WTC11 (cell line): ENCODE measurements at regions not wholly inside any gene's neighbourhood (a gene's known extent, or its start where the extent isn't known, plus 50 kb on each side); places are given as distances from the start of the nearest gene placed in this dataset.

ENCODE experiments used
- ATAC-seq: fragments of 200-7000 bp; cut with Tn5 transposase; 2 replicates; pipeline ENCODE4 v1.10.0; 2021; ENCODE audit warnings: mild to moderate bottlenecking, moderate library complexity
- CTCF ChIA-PET: fragments of 300-600 bp; sonication (Branson Sonifier 250); formaldehyde crosslinking; loops from one replicate; lab custom pipeline; 2021; ENCODE audit warnings: antibody characterized with exemption; lab: Charles Lee
- POLR2A ChIA-PET: fragments of 350-600 bp; sonication (Branson Sonifier 250); formaldehyde crosslinking; loops from one replicate; lab custom pipeline; 2021; ENCODE audit warnings: antibody characterized with exemption; lab: Charles Lee
- DNase-seq: peaks from one replicate; pipeline ENCODE4 v3.0.0; 2021; ENCODE audit warnings: low spot score
- H3K27ac Mint-ChIP-seq: 2 replicates; pipeline ENCODE4 v1.8.0; 2021; ENCODE audit warnings: mixed read lengths
- H3K27me3 Mint-ChIP-seq: 2 replicates; pipeline ENCODE4 v1.8.0; 2021; ENCODE audit warnings: low read depth, mild to moderate bottlenecking, moderate library complexity, mixed read lengths
- H3K36me3 Mint-ChIP-seq: 2 replicates; pipeline ENCODE4 v1.8.0; 2021; ENCODE audit warnings: mixed read lengths
- H3K4me1 Mint-ChIP-seq: 2 replicates; pipeline ENCODE4 v1.8.0; 2022; ENCODE audit warnings: mixed read lengths
- H3K4me3 Mint-ChIP-seq: 2 replicates; pipeline ENCODE4 v1.8.0; 2021; ENCODE audit warnings: mild to moderate bottlenecking, moderate library complexity, mixed read lengths
- H3K9me3 Mint-ChIP-seq: 2 replicates; pipeline ENCODE4 v1.8.0; 2021; ENCODE audit warnings: mixed read lengths
- AR ChIP-seq: fragments of 250-450 bp; sonication (Bioruptor Pico); IDR thresholded peaks from 2 replicates; pipeline ENCODE4 v1.9.0; 2021; ENCODE audit warnings: mild to moderate bottlenecking
- NFATC4 ChIP-seq: fragments of 250-450 bp; sonication (Bioruptor Pico); IDR thresholded peaks from 2 replicates; pipeline ENCODE4 v1.9.0; 2021; ENCODE audit warnings: mild to moderate bottlenecking
- NR1H2 ChIP-seq: sonication (generic); formaldehyde crosslinking; IDR thresholded peaks from 2 replicates; pipeline ENCODE4 v1.9.0; 2021; ENCODE audit warnings: mild to moderate bottlenecking, moderate library complexity, missing genetic modification reagents
- OVOL2 ChIP-seq: fragments of 250-450 bp; sonication (Bioruptor Pico); IDR thresholded peaks from 2 replicates; pipeline ENCODE4 v1.9.0; 2021; ENCODE audit warnings: mild to moderate bottlenecking, borderline replicate concordance
- SOX15 ChIP-seq: fragments of 250-450 bp; sonication (Bioruptor Pico); IDR thresholded peaks from 2 replicates; pipeline ENCODE4 v1.9.0; 2021; ENCODE audit warnings: mild to moderate bottlenecking
- TEAD1 ChIP-seq: sonication (generic); formaldehyde crosslinking; IDR thresholded peaks from 2 replicates; pipeline ENCODE4 v1.8.0; 2022; ENCODE audit warnings: mild to moderate bottlenecking, missing genetic modification reagents
- USF2 ChIP-seq: sonication (generic); formaldehyde crosslinking; IDR thresholded peaks from 2 replicates; pipeline ENCODE4 v1.8.1; 2023; ENCODE audit warnings: mild to moderate bottlenecking, missing genetic modification reagents, moderate library complexity
- ZBTB21 ChIP-seq: sonication (generic); formaldehyde crosslinking; IDR thresholded peaks from 2 replicates; pipeline ENCODE4 v1.8.1; 2023; ENCODE audit warnings: mild to moderate bottlenecking, missing genetic modification reagents, borderline replicate concordance
- ZNF138 ChIP-seq: sonication (generic); formaldehyde crosslinking; conservative IDR thresholded peaks from 2 replicates; pipeline ENCODE4 v1.8.1; 2022; ENCODE audit warnings: mild to moderate bottlenecking, moderate library complexity, missing genetic modification reagents
- ZNF281 ChIP-seq: sonication (generic); formaldehyde crosslinking; IDR thresholded peaks from 2 replicates; pipeline ENCODE4 v1.8.0; 2023; ENCODE audit warnings: mild to moderate bottlenecking, missing genetic modification reagents
- ZNF416 ChIP-seq: fragments of 250-450 bp; sonication (Bioruptor Pico); IDR thresholded peaks from 2 replicates; pipeline ENCODE4 v1.9.0; 2021; ENCODE audit warnings: mild to moderate bottlenecking, inconsistent platforms
- ZNF532 ChIP-seq: fragments of 250-450 bp; sonication (Bioruptor Pico); IDR thresholded peaks from 2 replicates; pipeline ENCODE4 v1.9.0; 2021; ENCODE audit warnings: mild to moderate bottlenecking, borderline replicate concordance
- TF ChIP-seq, protein P1 (sequence below): sonication (generic); formaldehyde crosslinking; IDR thresholded peaks from 2 replicates; pipeline ENCODE4 v1.8.1; 2023; ENCODE audit warnings: mild to moderate bottlenecking, missing genetic modification reagents, borderline replicate concordance
- TF ChIP-seq, protein P2 (sequence below): sonication (generic); formaldehyde crosslinking; IDR thresholded peaks from 2 replicates; pipeline ENCODE4 v1.8.0; 2022; ENCODE audit warnings: missing genetic modification reagents
- TF ChIP-seq, protein P3 (sequence below): sonication (generic); formaldehyde crosslinking; IDR thresholded peaks from 2 replicates; pipeline ENCODE4 v1.8.0; 2023; ENCODE audit warnings: missing genetic modification reagents

GRCh38 chr20:61135968-61136367 is 116.1 kb upstream of the CDH4 start:
- Mint-ChIP-seq H3K4me1 (peaks cover 3% of the 10 kb centered on the region; the same call in 1 of the 2 replicates), H3K9me3 (0 out of 2 replicates have a peak, but pooled peaks cover 9% of the 10 kb centered on the region), H3K27me3 (peaks cover 88% of the 10 kb centered on the region), H3K4me3 (no peak overlapping the region), H3K27ac (no peak overlapping the region), H3K36me3 (no peaks in the 10 kb centered on the region; the same call in 1 of the 2 replicates)
- no peak for TF ChIP-seq ZNF532
- no peak for ATAC-seq
- POLR2A ChIA-PET = no interaction called here
- CTCF ChIA-PET = interaction anchor here (1.1 kb wide), 1 partner anchor 93 kb away, joined by 3 read pairs; no protein-coding TSS in a partner anchor
- no peak for DNase-seq

GRCh38 chr20:61138566-61138965 is 113.5 kb upstream of the CDH4 start:
- Mint-ChIP-seq H3K4me1 (peaks cover 3% of the 10 kb centered on the region; the same call in 1 of the 2 replicates), H3K4me3 (no peak overlapping the region), H3K9me3 (peaks cover 9% of the 10 kb centered on the region), H3K27ac (no peak overlapping the region), H3K36me3 (no peaks in the 10 kb centered on the region; the same call in 1 of the 2 replicates), H3K27me3 (peaks cover 82% of the 10 kb centered on the region)
- ChIA-PET CTCF (interaction anchor here (1.0 to 1.4 kb wide), 2 partner anchors 18 to 114 kb away, joined by 4 to 5 read pairs; no protein-coding TSS in a partner anchor), POLR2A (interaction anchor here (0.8 kb wide), 1 partner anchor 841 kb away, joined by 6 read pairs; no protein-coding TSS in a partner anchor)
- ATAC-seq (no peak), DNase-seq (no peak)
- no peak for TF ChIP-seq ZNF138 (CRISPR knock-in tag)
- no peak for TF ChIP-seq ZNF281
- TF ChIP-seq USF2 (CRISPR knock-in tag) = no peak
- TF ChIP-seq, protein P1, sequence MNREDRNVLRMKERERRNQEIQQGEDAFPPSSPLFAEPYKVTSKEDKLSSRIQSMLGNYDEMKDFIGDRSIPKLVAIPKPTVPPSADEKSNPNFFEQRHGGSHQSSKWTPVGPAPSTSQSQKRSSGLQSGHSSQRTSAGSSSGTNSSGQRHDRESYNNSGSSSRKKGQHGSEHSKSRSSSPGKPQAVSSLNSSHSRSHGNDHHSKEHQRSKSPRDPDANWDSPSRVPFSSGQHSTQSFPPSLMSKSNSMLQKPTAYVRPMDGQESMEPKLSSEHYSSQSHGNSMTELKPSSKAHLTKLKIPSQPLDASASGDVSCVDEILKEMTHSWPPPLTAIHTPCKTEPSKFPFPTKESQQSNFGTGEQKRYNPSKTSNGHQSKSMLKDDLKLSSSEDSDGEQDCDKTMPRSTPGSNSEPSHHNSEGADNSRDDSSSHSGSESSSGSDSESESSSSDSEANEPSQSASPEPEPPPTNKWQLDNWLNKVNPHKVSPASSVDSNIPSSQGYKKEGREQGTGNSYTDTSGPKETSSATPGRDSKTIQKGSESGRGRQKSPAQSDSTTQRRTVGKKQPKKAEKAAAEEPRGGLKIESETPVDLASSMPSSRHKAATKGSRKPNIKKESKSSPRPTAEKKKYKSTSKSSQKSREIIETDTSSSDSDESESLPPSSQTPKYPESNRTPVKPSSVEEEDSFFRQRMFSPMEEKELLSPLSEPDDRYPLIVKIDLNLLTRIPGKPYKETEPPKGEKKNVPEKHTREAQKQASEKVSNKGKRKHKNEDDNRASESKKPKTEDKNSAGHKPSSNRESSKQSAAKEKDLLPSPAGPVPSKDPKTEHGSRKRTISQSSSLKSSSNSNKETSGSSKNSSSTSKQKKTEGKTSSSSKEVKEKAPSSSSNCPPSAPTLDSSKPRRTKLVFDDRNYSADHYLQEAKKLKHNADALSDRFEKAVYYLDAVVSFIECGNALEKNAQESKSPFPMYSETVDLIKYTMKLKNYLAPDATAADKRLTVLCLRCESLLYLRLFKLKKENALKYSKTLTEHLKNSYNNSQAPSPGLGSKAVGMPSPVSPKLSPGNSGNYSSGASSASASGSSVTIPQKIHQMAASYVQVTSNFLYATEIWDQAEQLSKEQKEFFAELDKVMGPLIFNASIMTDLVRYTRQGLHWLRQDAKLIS = no peak
- no peak for TF ChIP-seq TEAD1
- TF ChIP-seq NFATC4 = no peak
- TF ChIP-seq SOX15 = no peak
- TF ChIP-seq OVOL2 = no peak
- TF ChIP-seq, protein P2, sequence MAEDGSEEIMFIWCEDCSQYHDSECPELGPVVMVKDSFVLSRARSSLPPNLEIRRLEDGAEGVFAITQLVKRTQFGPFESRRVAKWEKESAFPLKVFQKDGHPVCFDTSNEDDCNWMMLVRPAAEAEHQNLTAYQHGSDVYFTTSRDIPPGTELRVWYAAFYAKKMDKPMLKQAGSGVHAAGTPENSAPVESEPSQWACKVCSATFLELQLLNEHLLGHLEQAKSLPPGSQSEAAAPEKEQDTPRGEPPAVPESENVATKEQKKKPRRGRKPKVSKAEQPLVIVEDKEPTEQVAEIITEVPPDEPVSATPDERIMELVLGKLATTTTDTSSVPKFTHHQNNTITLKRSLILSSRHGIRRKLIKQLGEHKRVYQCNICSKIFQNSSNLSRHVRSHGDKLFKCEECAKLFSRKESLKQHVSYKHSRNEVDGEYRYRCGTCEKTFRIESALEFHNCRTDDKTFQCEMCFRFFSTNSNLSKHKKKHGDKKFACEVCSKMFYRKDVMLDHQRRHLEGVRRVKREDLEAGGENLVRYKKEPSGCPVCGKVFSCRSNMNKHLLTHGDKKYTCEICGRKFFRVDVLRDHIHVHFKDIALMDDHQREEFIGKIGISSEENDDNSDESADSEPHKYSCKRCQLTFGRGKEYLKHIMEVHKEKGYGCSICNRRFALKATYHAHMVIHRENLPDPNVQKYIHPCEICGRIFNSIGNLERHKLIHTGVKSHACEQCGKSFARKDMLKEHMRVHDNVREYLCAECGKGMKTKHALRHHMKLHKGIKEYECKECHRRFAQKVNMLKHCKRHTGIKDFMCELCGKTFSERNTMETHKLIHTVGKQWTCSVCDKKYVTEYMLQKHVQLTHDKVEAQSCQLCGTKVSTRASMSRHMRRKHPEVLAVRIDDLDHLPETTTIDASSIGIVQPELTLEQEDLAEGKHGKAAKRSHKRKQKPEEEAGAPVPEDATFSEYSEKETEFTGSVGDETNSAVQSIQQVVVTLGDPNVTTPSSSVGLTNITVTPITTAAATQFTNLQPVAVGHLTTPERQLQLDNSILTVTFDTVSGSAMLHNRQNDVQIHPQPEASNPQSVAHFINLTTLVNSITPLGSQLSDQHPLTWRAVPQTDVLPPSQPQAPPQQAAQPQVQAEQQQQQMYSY (CRISPR knock-in tag) = no peak
- TF ChIP-seq ZBTB21 = no peak
- no peak for TF ChIP-seq ZNF416
- no peak for TF ChIP-seq NR1H2 (CRISPR knock-in tag)
- TF ChIP-seq, protein P3, sequence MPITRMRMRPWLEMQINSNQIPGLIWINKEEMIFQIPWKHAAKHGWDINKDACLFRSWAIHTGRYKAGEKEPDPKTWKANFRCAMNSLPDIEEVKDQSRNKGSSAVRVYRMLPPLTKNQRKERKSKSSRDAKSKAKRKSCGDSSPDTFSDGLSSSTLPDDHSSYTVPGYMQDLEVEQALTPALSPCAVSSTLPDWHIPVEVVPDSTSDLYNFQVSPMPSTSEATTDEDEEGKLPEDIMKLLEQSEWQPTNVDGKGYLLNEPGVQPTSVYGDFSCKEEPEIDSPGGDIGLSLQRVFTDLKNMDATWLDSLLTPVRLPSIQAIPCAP = no peak
- TF ChIP-seq AR = no peak
